HG02763 (cell line): ENCODE measurements at regions not wholly inside any gene's neighbourhood (a gene's known extent, or its start where the extent isn't known, plus 50 kb on each side); places are given as distances from the start of the nearest gene placed in this dataset.

Experiments
- ATAC-seq: cut with Tn5 transposase; IDR thresholded peaks from one replicate; pipeline ENCODE4 v1.9.1; 2021; ENCODE audit warnings: mild to moderate bottlenecking, moderate library complexity; ENCODE audit not compliant: unreplicated experiment

- no peak for ATAC-seq
Measured at GRCh38 chr1:213826891-213827290, 160.9 kb upstream of the PROX1 start.

- ATAC-seq, result no peak
Measured at GRCh38 chr1:213828867-213829266, 158.9 kb upstream of the PROX1 start.

GRCh38 chr1:213829780-213830179, 158.0 kb upstream of the PROX1 start:
- ATAC-seq, result no peak

GRCh38 chr1:213830371-213830770, 157.4 kb upstream of the PROX1 start:
- no peak for ATAC-seq

GRCh38 chr1:213840575-213840974, 147.2 kb upstream of the PROX1 start:
- no peak for ATAC-seq

- ATAC-seq, result no peak
Measured at GRCh38 chr1:213844632-213845031, 143.1 kb upstream of the PROX1 start.

- ATAC-seq, result no peak
Measured at GRCh38 chr1:213852107-213852506, 135.7 kb upstream of the PROX1 start.

- no peak for ATAC-seq
Measured at GRCh38 chr1:213858581-213858980, 129.2 kb upstream of the PROX1 start.

GRCh38 chr1:213861841-213862240, 125.9 kb upstream of the PROX1 start:
- no peak for ATAC-seq

- no peak for ATAC-seq
Measured at GRCh38 chr1:213864091-213864490, 123.7 kb upstream of the PROX1 start.

- ATAC-seq, result no peak
Measured at GRCh38 chr1:213868482-213868881, 119.3 kb upstream of the PROX1 start.

GRCh38 chr1:213871179-213871578, 116.6 kb upstream of the PROX1 start:
- no peak for ATAC-seq

GRCh38 chr1:213874789-213875188, 113.0 kb upstream of the PROX1 start:
- no peak for ATAC-seq

GRCh38 chr1:213876531-213876930, 111.2 kb upstream of the PROX1 start:
- ATAC-seq, result no peak

- no peak for ATAC-seq
Measured at GRCh38 chr1:213883618-213884017, 104.2 kb upstream of the PROX1 start.

GRCh38 chr1:213884402-213884801, 103.4 kb upstream of the PROX1 start:
- ATAC-seq, result no peak

- ATAC-seq, result no peak
Measured at GRCh38 chr1:213884942-213885341, 102.8 kb upstream of the PROX1 start.

GRCh38 chr1:213887842-213888241, 99.9 kb upstream of the PROX1 start:
- ATAC-seq, result no peak

GRCh38 chr1:213891989-213892902, 95.5 kb upstream of the PROX1 start:
- ATAC-seq, result no peak

GRCh38 chr1:213898684-213899083, 89.1 kb upstream of the PROX1 start:
- ATAC-seq, result no peak

- ATAC-seq, result no peak
Measured at GRCh38 chr1:213899413-213899812, 88.4 kb upstream of the PROX1 start.

- ATAC-seq, result no peak
Measured at GRCh38 chr1:213905344-213905743, 82.4 kb upstream of the PROX1 start.

- ATAC-seq, result no peak
Measured at GRCh38 chr1:213908521-213908920, 79.3 kb upstream of the PROX1 start.
